Small intestine (tissue), 7 donors: ENCODE measurements at regions not wholly inside any gene's neighbourhood (a gene's known extent, or its start where the extent isn't known, plus 50 kb on each side); places are given as distances from the start of the nearest gene placed in this dataset.
A peak's percentile ranks its signal among the peaks of the same experiment; 100 is the strongest.

ENCODE experiments used
- DNase-seq, 2 donors: peaks; one replicate each; pipeline versions ENCODE4 v3.0.0 to v3.0.0-alpha.2; 2013
- FAIRE-seq: peaks from 2 replicates; lab custom pipeline; 2012; peaks lifted over from hg19 to GRCh38; lab: Jason Lieb, UNC
- H3K27ac ChIP-seq, 3 donors: one replicate each; pipeline ENCODE4 v1.5.1; 2013; ENCODE audit warnings: low read length in 2 of 3, mild to moderate bottlenecking in 2 of 3, control low read depth in 1 of 3, inconsistent platforms in 1 of 3, low read depth in 1 of 3, moderate library complexity in 1 of 3
- H3K27me3 ChIP-seq, 3 donors: one replicate each; pipeline ENCODE4 v1.6.1; 2013; ENCODE audit warnings: low read length in 3 of 3, inconsistent platforms in 1 of 3; ENCODE audit not compliant: control insufficient read depth in 3 of 3, insufficient read depth in 3 of 3
- H3K36me3 ChIP-seq, 3 donors: one replicate each; pipeline ENCODE4 v1.6.1; 2013; ENCODE audit warnings: low read length in 3 of 3, inconsistent platforms in 1 of 3, low read depth in 1 of 3, mild to moderate bottlenecking in 1 of 3, moderate library complexity in 1 of 3; ENCODE audit not compliant: control insufficient read depth in 3 of 3, insufficient read depth in 2 of 3
- H3K4me1 ChIP-seq, 3 donors: one replicate each; pipeline ENCODE4 v1.6.1; 2013; ENCODE audit warnings: low read length in 2 of 3, inconsistent platforms in 1 of 3, low read depth in 1 of 3, mild to moderate bottlenecking in 1 of 3, moderate library complexity in 1 of 3; ENCODE audit not compliant: control insufficient read depth in 3 of 3, insufficient read depth in 2 of 3
- H3K4me3 ChIP-seq, 3 donors: one replicate each; pipeline ENCODE4 v1.5.1; 2013; ENCODE audit warnings: low read length in 3 of 3, control low read depth in 1 of 3, inconsistent platforms in 1 of 3, low read depth in 1 of 3, mild to moderate bottlenecking in 1 of 3, moderate library complexity in 1 of 3
- H3K9me3 ChIP-seq, 2 donors: one replicate each; pipeline ENCODE4 v1.6.1; 2013; ENCODE audit warnings: low read depth in 1 of 2, low read length in 1 of 2; ENCODE audit not compliant: control insufficient read depth in 2 of 2, insufficient read depth in 1 of 2
- WGBS, 3 donors: extraction: QIAGEN DNeasy Blood & Tissue Kit; methylation state at CpG; one replicate each; pipeline ENCODE4 v1.1.7; 2013; 5-methylcytosine and 5-hydroxymethylcytosine counted together
- donor health status: healthy with polysubstance abuse.
- donor health status: control.
- donor health status: control.
- donor health status: Bipolar disorder and iron deficiency.
- donor health status: healthy.

DNA sequence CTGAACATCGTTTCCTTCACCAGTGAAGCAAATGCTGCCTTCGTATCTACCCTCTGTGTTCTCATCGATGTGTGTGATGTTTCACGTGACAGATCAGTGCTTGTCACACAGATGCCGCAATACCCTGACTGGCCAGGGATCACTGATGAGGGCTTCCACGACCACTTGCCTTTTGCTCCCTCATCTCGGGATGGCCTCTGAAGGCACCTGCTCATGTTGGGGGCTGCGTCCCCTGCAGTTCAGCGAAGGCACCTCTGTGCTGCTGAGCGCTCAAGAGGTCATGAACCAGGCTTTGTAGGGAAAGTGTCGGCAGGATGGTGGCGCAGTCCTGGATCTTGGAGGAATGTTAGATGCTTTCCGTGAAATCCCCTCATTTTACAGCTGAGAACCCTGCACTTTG, 79.2 kb upstream of the KLF13 start:
- Histone ChIP-seq H3K4me3 (no peak overlapping the region), H3K27me3 (peaks cover 0 to 2% (median 0%) of the 10 kb centered on the region in 3 donors), H3K36me3 (no peaks in the 10 kb centered on the region), H3K4me1 (no peaks in the 10 kb centered on the region), H3K9me3 (no peaks in the 10 kb centered on the region), H3K27ac (no peak overlapping the region)
- 91 to 92% (median 91%) methylated on average over 13 of the region's 13 CpGs for WGBS, 3 donors
- no peak for DNase-seq
- no peak for FAIRE-seq

DNA sequence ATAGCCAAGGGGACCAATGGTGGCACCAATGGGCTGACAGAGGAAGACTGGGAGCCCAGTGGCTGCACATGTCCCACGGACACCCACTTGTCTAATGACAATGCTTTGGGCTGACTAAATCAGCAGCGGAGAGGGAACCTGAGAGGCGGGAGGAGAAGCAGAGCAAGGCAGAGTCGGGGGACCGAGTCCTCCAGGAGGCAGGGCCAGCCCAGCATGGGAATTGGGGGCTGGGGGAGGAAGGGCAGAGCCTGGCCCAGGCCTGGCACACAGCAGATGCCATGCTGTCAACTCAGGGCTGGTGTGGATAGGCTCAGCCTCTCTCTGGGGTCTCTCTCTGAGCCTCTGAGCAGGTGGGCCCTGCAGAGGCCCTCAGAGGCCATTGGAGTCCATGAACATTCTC, 78.4 kb upstream of the KLF13 start:
- H3K4me3 ChIP-seq: no peak overlapping the region
- DNase-seq (no peak), FAIRE-seq (no peak)
- WGBS, 3 donors: 77 to 93% (median 87%) methylated on average over 5 of the region's 5 CpGs
- no peak overlapping the region for H3K27ac ChIP-seq
- H3K4me1 ChIP-seq: no peaks in the 10 kb centered on the region
- no peaks in the 10 kb centered on the region for H3K36me3 ChIP-seq
- H3K27me3 ChIP-seq: peaks cover 0 to 2% (median 0%) of the 10 kb centered on the region in 3 donors
- no peaks in the 10 kb centered on the region for H3K9me3 ChIP-seq

DNA sequence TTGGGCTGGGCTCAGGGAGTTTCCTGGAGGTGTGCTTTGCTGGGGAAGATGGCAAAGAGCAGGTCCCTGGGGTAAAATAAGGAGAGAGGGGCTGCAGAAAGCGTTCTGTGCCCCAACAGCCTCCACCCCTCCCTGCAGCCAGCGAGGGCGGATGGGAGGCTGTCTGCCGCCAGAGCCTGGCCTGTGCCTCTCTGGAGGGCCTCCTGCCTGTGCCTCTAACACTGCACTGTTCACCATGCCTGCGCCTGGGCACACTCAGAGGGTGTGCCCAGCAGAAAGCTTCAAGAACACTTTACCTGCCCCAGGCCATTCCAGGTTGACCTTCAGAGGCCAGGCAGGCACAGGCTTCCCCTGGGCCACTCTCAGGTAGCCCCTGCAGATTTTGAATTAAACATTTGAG, 77.7 kb upstream of the KLF13 start:
- H3K9me3 ChIP-seq: no peaks in the 10 kb centered on the region
- no peaks in the 10 kb centered on the region for H3K4me1 ChIP-seq
- DNase-seq (no peak), FAIRE-seq (no peak)
- H3K27ac ChIP-seq: no peak overlapping the region
- no peak overlapping the region for H3K4me3 ChIP-seq
- peaks cover 0 to 2% (median 0%) of the 10 kb centered on the region in 3 donors for H3K27me3 ChIP-seq
- H3K36me3 ChIP-seq: no peaks in the 10 kb centered on the region
- 94 to 95% (median 95%) methylated on average over 5 of the region's 5 CpGs for WGBS, 3 donors

GRCh38 chr15:31250033-31250432, 76.6 kb upstream of the KLF13 start:
- Histone ChIP-seq H3K27ac (no peak overlapping the region), H3K36me3 (no peaks in the 10 kb centered on the region), H3K4me1 (peaks cover 0 to 8% (median 2%) of the 10 kb centered on the region in 3 donors), H3K4me3 (no peak overlapping the region), H3K9me3 (peaks cover 0 to 2% of the 10 kb centered on the region in 2 donors), H3K27me3 (peaks cover 0 to 1% (median 0%) of the 10 kb centered on the region in 3 donors)
- FAIRE-seq: no peak
- WGBS, 3 donors: 92 to 95% (median 93%) methylated on average over 9 of the region's 9 CpGs
- DNase-seq: no peak

DNA sequence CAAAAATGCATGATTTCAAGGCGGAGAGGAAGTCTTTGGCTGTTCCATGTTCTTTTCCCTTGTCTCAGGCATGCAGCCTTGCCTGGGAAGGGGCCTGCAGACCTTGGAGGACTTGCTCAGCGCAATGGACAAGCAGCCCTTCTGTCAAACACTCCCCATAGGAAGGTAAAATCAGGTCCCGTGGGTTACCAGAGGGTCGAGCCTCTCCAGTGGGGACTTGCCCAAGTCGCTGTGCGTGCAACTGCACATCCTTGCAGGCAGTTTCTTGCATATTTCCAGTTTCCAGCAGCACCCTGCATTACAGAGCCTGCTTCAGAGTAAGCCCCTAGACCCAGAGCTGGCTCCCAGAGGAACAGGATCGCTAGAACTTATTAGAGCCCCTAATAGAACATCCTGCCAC, 75.5 kb upstream of the KLF13 start:
- no peaks in the 10 kb centered on the region for H3K27me3 ChIP-seq
- no peak overlapping the region for H3K4me3 ChIP-seq
- 89 to 92% (median 90%) methylated on average over 7 of the region's 7 CpGs for WGBS, 3 donors
- no peaks in the 10 kb centered on the region for H3K36me3 ChIP-seq
- no peak for DNase-seq
- peaks cover 0 to 2% of the 10 kb centered on the region in 2 donors for H3K9me3 ChIP-seq
- peaks cover 0 to 10% (median 5%) of the 10 kb centered on the region in 3 donors for H3K4me1 ChIP-seq
- FAIRE-seq: no peak
- no peak overlapping the region for H3K27ac ChIP-seq

GRCh38 chr15:31252171-31252785, 74.4 kb upstream of the KLF13 start:
- no peaks in the 10 kb centered on the region for H3K27me3 ChIP-seq
- H3K4me1 ChIP-seq: peaks cover 0 to 10% (median 5%) of the 10 kb centered on the region in 3 donors
- H3K4me3 ChIP-seq: no peak overlapping the region
- no peaks in the 10 kb centered on the region for H3K36me3 ChIP-seq
- no peak overlapping the region for H3K27ac ChIP-seq
- FAIRE-seq (no peak), DNase-seq (no peak)
- H3K9me3 ChIP-seq: peaks cover 0 to 2% of the 10 kb centered on the region in 2 donors
- WGBS, 3 donors: 80 to 81% (median 81%) methylated on average over 8 of the region's 8 CpGs

- Histone ChIP-seq H3K36me3 (no peaks in the 10 kb centered on the region), H3K27ac (peak overlapping the region in 2 of 3 donors; percentile 51 to 60), H3K27me3 (no peaks in the 10 kb centered on the region), H3K4me1 (peaks cover 0 to 10% (median 5%) of the 10 kb centered on the region in 3 donors), H3K9me3 (peaks cover 0 to 2% of the 10 kb centered on the region in 2 donors), H3K4me3 (no peak overlapping the region)
- peak; percentile 75 to 83 for DNase-seq
- 13 to 46% (median 38%) methylated on average over 7 of the region's 7 CpGs for WGBS, 3 donors
- no peak for FAIRE-seq
Measured at GRCh38 chr15:31254431-31255175, 72.0 kb upstream of the KLF13 start.

DNA sequence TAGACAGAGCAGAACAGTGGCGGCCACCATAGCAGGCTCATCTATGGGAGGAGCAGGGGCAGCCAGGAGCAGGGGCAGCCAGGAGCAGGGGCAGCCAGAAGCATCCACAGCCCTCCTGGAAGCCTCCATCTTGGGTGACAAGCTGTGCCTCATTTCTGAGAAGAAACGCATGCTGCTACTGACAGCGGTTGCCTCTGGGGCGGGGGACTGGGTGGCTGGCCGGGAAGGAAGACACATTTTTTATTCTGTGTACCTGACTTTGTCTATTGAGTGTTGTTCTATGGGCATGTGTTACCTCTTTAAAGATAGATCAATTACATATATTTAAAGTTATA, 71.5 kb upstream of the KLF13 start:
- FAIRE-seq (no peak), DNase-seq (no peak)
- H3K27me3 ChIP-seq: no peaks in the 10 kb centered on the region
- H3K4me3 ChIP-seq: no peak overlapping the region
- WGBS, 3 donors: 87 to 92% (median 90%) methylated on average over 5 of the region's 5 CpGs
- no peaks in the 10 kb centered on the region for H3K36me3 ChIP-seq
- peak overlapping the region in 2 of 3 donors; percentile 51 to 60 for H3K27ac ChIP-seq
- peaks cover 0 to 2% of the 10 kb centered on the region in 2 donors for H3K9me3 ChIP-seq
- peaks cover 0 to 10% (median 5%) of the 10 kb centered on the region in 3 donors for H3K4me1 ChIP-seq
